ENCODE measurements at regions not wholly inside any gene's neighbourhood (a gene's known extent, or its start where the extent isn't known, plus 50 kb on each side); places are given as distances from the start of the nearest gene placed in this dataset.
"Not testable (repeated sequence)": the region's sequence is repeated elsewhere in the genome, so short reads cannot be mapped to it uniquely, and the experiment has no call there.

- intact Hi-C loops (cut with DNase I) = no loop called here
- no peaks in the 10 kb centered on the region for H3K4me1 ChIP-seq
- no peaks in the 10 kb centered on the region for H3K9me3 ChIP-seq
- ATAC-seq (no peak), DNase-seq (no peak)
- H3K27me3 ChIP-seq = no peaks in the 10 kb centered on the region
- H3K36me3 ChIP-seq = no peaks in the 10 kb centered on the region
- TF ChIP-seq, protein P1, sequence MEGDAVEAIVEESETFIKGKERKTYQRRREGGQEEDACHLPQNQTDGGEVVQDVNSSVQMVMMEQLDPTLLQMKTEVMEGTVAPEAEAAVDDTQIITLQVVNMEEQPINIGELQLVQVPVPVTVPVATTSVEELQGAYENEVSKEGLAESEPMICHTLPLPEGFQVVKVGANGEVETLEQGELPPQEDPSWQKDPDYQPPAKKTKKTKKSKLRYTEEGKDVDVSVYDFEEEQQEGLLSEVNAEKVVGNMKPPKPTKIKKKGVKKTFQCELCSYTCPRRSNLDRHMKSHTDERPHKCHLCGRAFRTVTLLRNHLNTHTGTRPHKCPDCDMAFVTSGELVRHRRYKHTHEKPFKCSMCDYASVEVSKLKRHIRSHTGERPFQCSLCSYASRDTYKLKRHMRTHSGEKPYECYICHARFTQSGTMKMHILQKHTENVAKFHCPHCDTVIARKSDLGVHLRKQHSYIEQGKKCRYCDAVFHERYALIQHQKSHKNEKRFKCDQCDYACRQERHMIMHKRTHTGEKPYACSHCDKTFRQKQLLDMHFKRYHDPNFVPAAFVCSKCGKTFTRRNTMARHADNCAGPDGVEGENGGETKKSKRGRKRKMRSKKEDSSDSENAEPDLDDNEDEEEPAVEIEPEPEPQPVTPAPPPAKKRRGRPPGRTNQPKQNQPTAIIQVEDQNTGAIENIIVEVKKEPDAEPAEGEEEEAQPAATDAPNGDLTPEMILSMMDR (IDR thresholded peaks at IDR 0.05) = no peak
- TF ChIP-seq POLR2A (IDR thresholded peaks at IDR 0.05) = no peak
- WGBS (ENCODE audit: insufficient coverage, low coverage, low lambda C conversion rate, missing lambda C conversion rate) = 36% methylated on average over 2 of the region's 2 CpGs
- no peak overlapping the region for H3K27ac ChIP-seq
- no peak overlapping the region for H3K4me3 ChIP-seq
Observed at GRCh38 chr19:28136796-28137195, 1076.2 kb downstream of the UQCRFS1 start.

DNA sequence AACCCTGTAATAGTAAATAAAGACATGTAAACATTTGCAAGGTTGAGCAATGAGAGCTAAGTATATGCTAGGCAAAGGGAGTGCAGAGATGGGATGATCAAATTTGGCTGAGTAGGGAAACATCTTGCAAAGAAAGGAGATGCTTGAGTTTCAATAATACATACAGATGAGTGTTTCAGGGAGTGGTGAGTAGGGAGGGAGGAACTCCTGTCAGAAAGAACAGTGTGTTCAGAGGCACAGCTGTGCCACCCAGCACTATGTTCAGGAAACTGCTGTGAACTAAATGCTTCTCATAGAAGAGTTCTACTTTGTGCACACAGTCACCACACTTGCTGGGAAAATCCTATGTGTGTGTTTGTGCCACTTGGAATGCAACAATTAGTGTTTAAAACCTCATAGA, 1077.1 kb downstream of the UQCRFS1 start:
- Histone ChIP-seq H3K4me3 (no peak overlapping the region), H3K9me3 (no peaks in the 10 kb centered on the region), H3K36me3 (no peaks in the 10 kb centered on the region), H3K27ac (no peak overlapping the region), H3K27me3 (no peaks in the 10 kb centered on the region), H3K4me1 (no peaks in the 10 kb centered on the region)
- DNase-seq (no peak), ATAC-seq (no peak)
- TF ChIP-seq, protein P1 (IDR thresholded peaks at IDR 0.05) = no peak
- no peak for TF ChIP-seq POLR2A (IDR thresholded peaks at IDR 0.05)
- intact Hi-C loops (cut with DNase I) = no loop called here

- ATAC-seq = no peak
- Histone ChIP-seq H3K36me3 (no peaks in the 10 kb centered on the region), H3K27ac (no peak overlapping the region), H3K9me3 (no peaks in the 10 kb centered on the region), H3K4me1 (no peaks in the 10 kb centered on the region), H3K4me3 (no peak overlapping the region), H3K27me3 (no peaks in the 10 kb centered on the region)
- TF ChIP-seq POLR2A (IDR thresholded peaks at IDR 0.05) = no peak
- TF ChIP-seq, protein P1 (IDR thresholded peaks at IDR 0.05) = no peak
- intact Hi-C loops (cut with DNase I) = no loop called here
- DNase-seq = no peak
- WGBS (ENCODE audit: insufficient coverage, low coverage, low lambda C conversion rate, missing lambda C conversion rate) = 43% methylated on average over 1 of the region's 3 CpGs
Observed at GRCh38 chr19:28134311-28134710, 1078.6 kb downstream of the UQCRFS1 start.

DNA sequence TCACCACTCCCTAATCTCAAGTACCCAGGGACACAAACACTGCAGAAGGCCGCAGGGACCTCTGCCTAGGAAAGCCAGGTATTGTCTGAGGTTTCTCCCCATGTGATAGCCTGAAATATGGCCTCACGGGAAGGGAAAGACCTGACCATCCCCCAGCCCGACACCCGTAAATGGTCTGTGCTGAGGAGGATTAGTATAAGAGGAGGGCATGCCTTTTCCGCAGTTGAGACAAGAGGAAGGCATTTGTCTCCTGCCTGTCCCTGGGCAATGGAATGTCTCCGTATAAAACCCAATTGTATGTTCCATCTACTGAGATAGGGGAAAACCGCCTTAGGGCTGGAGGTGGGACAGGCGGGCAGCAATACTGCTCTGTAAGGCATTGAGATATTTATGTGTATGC, 1082.1 kb downstream of the UQCRFS1 start:
- H3K4me3 ChIP-seq; H3K9me3 ChIP-seq; DNase-seq; H3K27me3 ChIP-seq; H3K36me3 ChIP-seq; ATAC-seq; intact Hi-C loops (cut with DNase I); H3K4me1 ChIP-seq; H3K27ac ChIP-seq: not testable (repeated sequence)
- WGBS (ENCODE audit: insufficient coverage, low coverage, low lambda C conversion rate, missing lambda C conversion rate) = 34% methylated on average over 5 of the region's 8 CpGs

DNA sequence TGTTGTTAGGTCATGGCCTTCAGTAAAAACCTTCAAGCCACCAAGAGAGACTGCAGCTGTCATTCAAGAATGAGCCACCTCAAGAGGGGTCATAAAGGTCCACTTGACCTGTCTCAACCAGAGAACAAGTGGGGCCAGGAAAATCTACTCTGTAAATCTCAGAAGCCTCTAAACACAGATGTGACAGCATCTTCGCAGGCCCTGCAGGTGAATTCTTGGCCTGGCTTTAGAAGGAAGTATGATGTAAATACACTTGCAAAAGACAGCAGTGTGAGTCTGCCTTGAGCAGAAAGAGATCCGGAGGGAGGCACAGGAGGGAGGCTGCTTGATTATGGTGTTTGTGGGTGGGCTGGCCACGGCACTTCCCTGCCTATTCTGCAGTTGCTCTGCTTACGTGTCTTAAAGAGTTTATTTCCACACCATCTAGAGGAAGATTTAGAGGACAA, 1082.9 kb downstream of the UQCRFS1 start:
- 37% methylated on average over 4 of the region's 4 CpGs for WGBS (ENCODE audit: insufficient coverage, low coverage, low lambda C conversion rate, missing lambda C conversion rate)
- DNase-seq (no peak), ATAC-seq (no peak)

More for the DNA sequence above, 1082.9 kb downstream of the UQCRFS1 start:
- intact Hi-C loops (cut with DNase I) = no loop called here
- Histone ChIP-seq H3K27me3 (no peaks in the 10 kb centered on the region), H3K4me1 (no peaks in the 10 kb centered on the region), H3K9me3 (no peaks in the 10 kb centered on the region), H3K27ac (no peak overlapping the region), H3K36me3 (no peaks in the 10 kb centered on the region), H3K4me3 (no peak overlapping the region)
- no peak for TF ChIP-seq POLR2A (IDR thresholded peaks at IDR 0.05)
- TF ChIP-seq, protein P1 (IDR thresholded peaks at IDR 0.05) = no peak
